A673 (cell line): ENCODE measurements at regions not wholly inside any gene's neighbourhood (a gene's known extent, or its start where the extent isn't known, plus 50 kb on each side); places are given as distances from the start of the nearest gene placed in this dataset.

ENCODE experiments used
- CTCF ChIP-seq: fragments of 300-800, 200-600 bp; sonication (generic); conservative IDR thresholded peaks from 2 replicates; pipeline ENCODE4 v1.5.1; 2017; ENCODE audit warnings: low read depth, mild to moderate bottlenecking, antibody characterized with exemption, low read length, moderate library complexity, mixed read lengths
- EZH2 ChIP-seq: fragments of 200-600 bp; sonication (generic); IDR thresholded peaks from 2 replicates; pipeline ENCODE4 v1.6.1; 2017; ENCODE audit warnings: borderline replicate concordance, low read depth, mild to moderate bottlenecking, mixed read lengths, antibody characterized with exemption, low read length; ENCODE audit not compliant: poor library complexity, severe bottlenecking

- TF ChIP-seq CTCF = no peak
- no peak for TF ChIP-seq EZH2
Observed at GRCh38 chr21:15300131-15300530, 235.3 kb upstream of the NRIP1 start.
